OCI-LY3 (cell line): ENCODE measurements at regions not wholly inside any gene's neighbourhood (a gene's known extent, or its start where the extent isn't known, plus 50 kb on each side); places are given as distances from the start of the nearest gene placed in this dataset.

Experiments used
- CTCF ChIP-seq: fragments of 200-600, 300-600 bp; sonication (generic); IDR thresholded peaks from 2 replicates; pipeline ENCODE4 v1.5.1; 2014; ENCODE audit warnings: antibody characterized with exemption, low read length, low read depth
- EZH2phosphoT487 ChIP-seq: fragments of 200-600 bp; shearing (Covaris generic); IDR thresholded peaks from 2 replicates; pipeline ENCODE4 v1.6.1; 2018; ENCODE audit warnings: antibody characterized with exemption, mixed run types, low read depth

GRCh38 chr15:70521576-70522322, 241.6 kb downstream of the UACA start:
- no peak for TF ChIP-seq CTCF
- no peak for TF ChIP-seq EZH2phosphoT487
